Activated T-helper 1 cell treated with anti-CD3 and anti-CD28 coated beads, Interleukin-2, amount 50 U/mL, for 16 hours (primary cell): ENCODE measurements at regions not wholly inside any gene's neighbourhood (a gene's known extent, or its start where the extent isn't known, plus 50 kb on each side); places are given as distances from the start of the nearest gene placed in this dataset.

Experiments used
- DNase-seq, 2 donors: peaks; one replicate each; pipeline ENCODE4 v3.0.0-alpha.2; 2020; ENCODE audit warnings: low read depth in 1 of 2, low spot score in 1 of 2

- DNase-seq, result no peak
Measured at GRCh38 chr5:68915079-68915478, 178.7 kb upstream of the SLC30A5 start.

- no peak for DNase-seq
Measured at GRCh38 chr5:68918306-68918705, 175.5 kb upstream of the SLC30A5 start.

- DNase-seq, result no peak
Measured at GRCh38 chr5:68919988-68920490, 173.8 kb upstream of the SLC30A5 start.

- DNase-seq, result no peak
Measured at GRCh38 chr5:68920888-68921287, 172.9 kb upstream of the SLC30A5 start.

- DNase-seq, result no peak
Measured at GRCh38 chr5:68922172-68922987, 171.4 kb upstream of the SLC30A5 start.

GRCh38 chr5:68924481-68925145 lies 169.2 kb upstream of the SLC30A5 start:
- DNase-seq, result no peak

GRCh38 chr5:68928617-68929302 lies 165.1 kb upstream of the SLC30A5 start:
- DNase-seq, result no peak

GRCh38 chr5:68930139-68930538 lies 163.7 kb upstream of the SLC30A5 start:
- no peak for DNase-seq

- no peak for DNase-seq
Measured at GRCh38 chr5:68932830-68933434, 160.9 kb upstream of the SLC30A5 start.

- DNase-seq, result no peak
Measured at GRCh38 chr5:68942169-68942568, 151.6 kb upstream of the SLC30A5 start.

GRCh38 chr5:68946728-68947127 lies 147.1 kb upstream of the SLC30A5 start:
- DNase-seq, result no peak

GRCh38 chr5:68947986-68948385 lies 145.8 kb upstream of the SLC30A5 start:
- DNase-seq, result no peak

- DNase-seq, result no peak
Measured at GRCh38 chr5:68949256-68949655, 144.6 kb upstream of the SLC30A5 start.

GRCh38 chr5:68949711-68950110 lies 144.1 kb upstream of the SLC30A5 start:
- DNase-seq, result no peak

GRCh38 chr5:68950125-68950524 lies 143.7 kb upstream of the SLC30A5 start:
- DNase-seq, result no peak

GRCh38 chr5:68950930-68951329 lies 142.9 kb upstream of the SLC30A5 start:
- DNase-seq, result no peak

- DNase-seq, result no peak
Measured at GRCh38 chr5:68953231-68953874, 140.5 kb upstream of the SLC30A5 start.

GRCh38 chr5:68953875-68954617 lies 139.8 kb upstream of the SLC30A5 start:
- DNase-seq, result no peak

- no peak for DNase-seq
Measured at GRCh38 chr5:68954618-68954910, 139.2 kb upstream of the SLC30A5 start.

- no peak for DNase-seq
Measured at GRCh38 chr5:68957591-68957990, 136.2 kb upstream of the SLC30A5 start.
